ENCODE measurements at regions not wholly inside any gene's neighbourhood (a gene's known extent, or its start where the extent isn't known, plus 50 kb on each side); places are given as distances from the start of the nearest gene placed in this dataset.

DNA sequence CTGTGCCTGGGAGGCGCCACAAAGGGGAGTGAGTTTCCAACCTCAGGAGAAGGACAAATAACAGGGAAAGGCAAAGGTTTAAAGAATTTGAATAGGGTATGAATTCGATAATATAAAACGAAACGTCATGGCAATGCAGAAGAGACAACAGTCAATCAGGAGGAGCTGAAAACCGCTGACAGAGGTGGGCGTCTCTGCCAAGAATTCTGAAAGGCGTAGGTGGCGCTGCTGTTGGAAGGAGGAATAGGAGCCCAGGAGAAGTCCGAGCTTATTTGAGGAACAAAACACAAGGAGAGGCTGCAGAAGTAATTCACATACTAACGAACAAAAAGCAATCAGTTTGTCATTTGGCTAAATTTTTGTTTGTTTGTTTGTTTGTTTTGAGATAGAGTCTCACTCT lies 485.8 kb upstream of the POU3F3 start:
- TF ChIP-seq POLR2A (IDR thresholded peaks at IDR 0.05) (no peak), EP300 (IDR thresholded peaks at IDR 0.05) (no peak)
- TF ChIP-seq, protein P1, sequence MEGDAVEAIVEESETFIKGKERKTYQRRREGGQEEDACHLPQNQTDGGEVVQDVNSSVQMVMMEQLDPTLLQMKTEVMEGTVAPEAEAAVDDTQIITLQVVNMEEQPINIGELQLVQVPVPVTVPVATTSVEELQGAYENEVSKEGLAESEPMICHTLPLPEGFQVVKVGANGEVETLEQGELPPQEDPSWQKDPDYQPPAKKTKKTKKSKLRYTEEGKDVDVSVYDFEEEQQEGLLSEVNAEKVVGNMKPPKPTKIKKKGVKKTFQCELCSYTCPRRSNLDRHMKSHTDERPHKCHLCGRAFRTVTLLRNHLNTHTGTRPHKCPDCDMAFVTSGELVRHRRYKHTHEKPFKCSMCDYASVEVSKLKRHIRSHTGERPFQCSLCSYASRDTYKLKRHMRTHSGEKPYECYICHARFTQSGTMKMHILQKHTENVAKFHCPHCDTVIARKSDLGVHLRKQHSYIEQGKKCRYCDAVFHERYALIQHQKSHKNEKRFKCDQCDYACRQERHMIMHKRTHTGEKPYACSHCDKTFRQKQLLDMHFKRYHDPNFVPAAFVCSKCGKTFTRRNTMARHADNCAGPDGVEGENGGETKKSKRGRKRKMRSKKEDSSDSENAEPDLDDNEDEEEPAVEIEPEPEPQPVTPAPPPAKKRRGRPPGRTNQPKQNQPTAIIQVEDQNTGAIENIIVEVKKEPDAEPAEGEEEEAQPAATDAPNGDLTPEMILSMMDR (IDR thresholded peaks at IDR 0.05) = no peak
